GM21367 (cell line): ENCODE measurements at regions not wholly inside any gene's neighbourhood (a gene's known extent, or its start where the extent isn't known, plus 50 kb on each side); places are given as distances from the start of the nearest gene placed in this dataset.
"Not testable (repeated sequence)": the region's sequence is repeated elsewhere in the genome, so short reads cannot be mapped to it uniquely, and the experiment has no call there.

Experiments used
- ATAC-seq: cut with Tn5 transposase; IDR thresholded peaks from one replicate; pipeline ENCODE4 v1.9.1; 2021; ENCODE audit not compliant: unreplicated experiment

DNA sequence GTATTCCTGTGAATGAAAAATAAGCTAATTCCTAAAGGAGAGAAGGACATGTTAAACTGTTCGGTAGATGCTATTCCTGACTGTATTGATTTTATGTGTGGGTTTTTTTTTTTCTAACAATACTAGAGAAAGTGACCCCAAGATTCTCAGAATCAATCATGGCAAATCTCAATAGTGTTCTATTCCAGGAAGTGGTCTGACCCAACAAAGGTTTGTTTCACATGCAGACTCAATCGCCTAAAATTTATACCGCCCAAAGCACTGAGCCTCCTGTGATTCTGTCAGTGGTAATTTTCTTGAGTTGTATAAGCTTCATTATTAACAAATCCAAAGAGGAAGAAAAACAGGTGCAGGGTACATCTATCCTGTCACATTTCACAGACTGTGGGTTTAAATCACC, 293.7 kb downstream of the SUCLA2 start:
- ATAC-seq, result no peak

- no peak for ATAC-seq
These were observed 295.9 kb downstream of the SUCLA2 start for GRCh38 chr13:47705185-47705584.

- no peak for ATAC-seq
These were observed 304.4 kb downstream of the SUCLA2 start for GRCh38 chr13:47696674-47697073.

DNA sequence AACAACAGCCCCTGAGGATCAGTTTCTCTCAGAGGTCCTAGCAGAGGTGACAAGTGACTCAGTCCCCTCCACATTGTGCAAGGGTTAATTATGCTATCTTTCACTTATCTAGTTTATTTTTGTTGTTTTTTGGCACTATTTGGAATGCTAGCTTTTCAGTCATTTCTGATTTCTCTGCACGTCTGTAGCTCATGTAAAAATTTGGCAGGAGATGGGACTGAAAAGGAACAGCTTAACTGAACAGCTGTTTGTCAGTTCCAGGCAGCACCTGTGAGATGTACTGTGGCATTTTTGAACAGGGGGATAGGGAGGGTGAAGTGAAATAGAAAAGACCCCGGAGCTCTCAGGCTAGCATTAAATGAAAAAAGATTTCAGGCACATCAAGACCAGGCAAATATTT, 313.5 kb downstream of the SUCLA2 start:
- ATAC-seq, result no peak

DNA sequence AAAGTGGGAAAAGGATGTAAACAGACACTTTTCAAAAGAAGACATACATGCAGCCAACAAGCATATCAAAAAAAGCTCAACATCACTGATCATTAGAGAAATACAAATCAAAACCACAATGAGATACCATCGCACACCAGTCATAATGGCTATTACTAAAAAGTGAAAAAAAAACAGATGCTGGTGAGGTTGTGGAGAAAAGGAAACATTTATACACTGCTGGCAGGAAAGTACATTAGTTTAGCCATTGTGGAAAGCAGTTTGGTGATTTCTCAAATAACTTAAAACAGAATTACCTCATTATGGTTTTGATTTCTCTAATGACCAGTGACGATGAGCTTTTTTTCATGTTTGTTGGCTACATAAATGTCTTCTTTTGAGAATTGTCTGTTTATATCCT, 315.9 kb downstream of the SUCLA2 start:
- ATAC-seq, result not testable (repeated sequence)

DNA sequence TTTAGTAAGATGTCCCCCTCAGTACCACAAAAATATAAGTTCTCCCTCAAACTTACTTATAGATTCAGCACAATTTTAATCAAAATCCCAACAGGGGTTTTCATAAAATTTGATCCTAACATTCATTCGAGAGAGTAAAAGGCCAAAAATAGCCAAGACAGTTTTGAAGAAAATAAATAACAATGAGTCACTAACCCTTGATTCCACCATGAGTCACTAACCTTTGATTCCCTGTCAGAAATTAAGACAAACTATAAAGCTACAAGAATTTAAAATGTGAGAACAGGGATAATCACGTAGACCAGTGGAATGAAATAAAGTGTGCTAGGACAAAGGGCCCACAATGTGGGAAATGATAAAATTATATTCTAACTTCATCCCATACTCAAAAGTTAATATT, 320.3 kb downstream of the SUCLA2 start:
- no peak for ATAC-seq

GRCh38 chr13:47679401-47679800, 321.7 kb downstream of the SUCLA2 start:
- ATAC-seq, result no peak

DNA sequence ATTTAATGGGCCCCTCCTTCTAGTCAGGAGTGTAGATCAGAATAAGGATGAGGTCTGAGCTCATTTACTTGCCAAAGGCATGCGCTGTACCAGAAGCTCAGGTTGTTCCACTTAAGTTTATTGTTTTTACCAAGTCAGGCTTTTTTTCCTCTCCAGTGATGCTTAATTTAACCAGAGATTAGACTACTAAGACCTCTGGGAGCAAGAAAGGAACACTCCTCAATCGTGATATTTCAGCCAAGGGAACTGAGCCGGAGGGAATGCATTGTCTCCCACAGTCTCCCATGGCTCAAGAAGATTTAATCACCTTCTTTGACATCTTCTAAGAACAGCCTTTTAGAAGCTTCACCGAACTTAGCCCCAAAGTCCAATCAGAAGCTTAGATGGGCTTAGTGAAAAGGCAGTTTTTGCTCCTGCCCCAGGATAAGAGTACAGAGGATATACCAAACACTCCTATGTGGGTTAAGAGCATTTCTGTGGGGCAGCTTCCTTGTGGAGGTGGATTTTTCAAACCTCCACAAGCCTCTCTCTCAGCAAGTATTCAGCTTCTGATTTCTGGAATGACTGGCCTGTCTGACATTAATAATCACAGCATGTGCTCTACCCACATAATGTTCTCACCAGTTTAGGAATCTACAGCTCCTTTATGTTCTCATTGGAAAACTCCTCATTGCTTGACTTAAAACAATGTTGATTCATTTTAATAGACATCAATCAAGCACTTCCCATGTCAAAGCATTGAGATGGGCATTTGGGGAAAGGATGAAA, 322.7 kb downstream of the SUCLA2 start:
- no peak for ATAC-seq

DNA sequence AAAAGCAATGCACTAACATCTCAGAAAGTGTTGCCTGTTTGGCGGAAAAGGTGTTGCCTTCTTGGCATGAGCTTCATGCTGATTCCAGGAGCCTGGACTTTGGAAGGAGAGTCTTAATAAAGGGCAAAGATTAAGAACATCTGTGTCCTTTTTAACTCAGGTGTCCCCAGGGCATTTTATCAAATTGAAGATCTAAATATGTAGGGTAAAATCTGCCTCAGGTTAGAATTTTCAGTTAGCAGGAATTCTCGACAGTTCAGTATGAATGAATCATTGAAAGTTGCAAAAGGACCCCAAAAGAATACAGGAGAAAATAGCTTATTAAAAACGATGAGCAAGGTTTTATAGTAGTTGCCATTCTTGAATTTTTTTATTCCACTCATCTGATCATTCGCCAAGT, 325.2 kb downstream of the SUCLA2 start:
- ATAC-seq, result no peak

DNA sequence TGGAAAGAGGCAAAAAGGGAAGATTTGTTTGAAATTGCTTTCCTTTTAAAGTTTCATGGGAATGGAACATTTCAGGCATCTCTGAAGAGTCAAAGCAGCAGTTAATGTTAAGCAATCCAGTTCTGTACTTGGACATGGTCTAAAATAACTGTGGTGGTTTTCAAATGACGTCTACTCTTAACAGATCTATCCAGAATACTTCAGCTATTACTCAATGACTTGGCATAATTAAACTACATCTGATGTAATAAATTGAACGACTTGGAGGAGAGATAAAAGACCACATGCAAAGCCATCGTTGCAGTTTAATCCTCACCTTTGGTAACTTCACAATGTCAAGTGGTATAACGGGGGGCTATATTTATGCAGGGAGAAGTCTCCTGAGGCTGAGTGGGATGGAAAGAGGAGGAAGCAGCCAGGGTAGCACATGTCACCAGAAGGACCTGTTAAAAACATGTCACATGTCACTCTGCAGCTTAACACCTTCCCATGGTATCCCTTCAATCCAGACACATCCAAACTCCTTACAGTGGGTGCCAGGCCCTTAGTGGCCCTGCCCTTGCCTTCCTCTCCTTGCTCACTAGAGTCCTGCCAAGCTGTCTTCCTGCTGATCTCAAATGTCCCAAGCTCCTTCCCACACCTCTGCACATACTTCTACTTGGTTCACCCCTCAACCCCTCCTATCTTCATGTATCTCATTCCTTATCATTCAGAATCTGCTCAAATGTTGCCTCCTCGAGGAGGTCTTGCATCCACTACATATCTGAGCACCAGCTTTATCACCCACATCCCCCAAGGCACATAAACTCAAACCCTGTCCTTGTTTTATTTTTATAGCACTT, 327.8 kb downstream of the SUCLA2 start:
- ATAC-seq, result no peak

- no peak for ATAC-seq
These were observed 328.6 kb downstream of the SUCLA2 start for GRCh38 chr13:47672245-47673008.

GRCh38 chr13:47671776-47672175, 329.3 kb downstream of the SUCLA2 start:
- ATAC-seq, result no peak

DNA sequence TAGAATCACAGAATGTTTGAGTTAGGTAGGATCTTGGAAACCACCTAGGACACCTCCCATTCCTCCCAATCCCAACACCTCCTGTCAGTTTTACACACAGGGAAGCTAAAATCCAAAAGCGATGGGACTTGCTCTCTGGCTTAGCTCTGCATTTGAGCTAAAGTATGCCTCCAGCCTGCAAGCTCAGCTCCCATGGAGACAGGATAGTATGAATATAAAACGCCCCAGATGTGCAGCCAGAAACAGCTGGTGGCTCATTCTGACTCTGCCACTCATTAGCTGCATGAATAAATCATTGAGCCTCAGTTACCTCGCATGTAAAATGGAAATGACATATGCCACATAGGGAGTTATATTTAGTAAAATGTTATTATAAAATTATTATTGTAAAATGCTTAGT, 336.0 kb downstream of the SUCLA2 start:
- ATAC-seq, result no peak

DNA sequence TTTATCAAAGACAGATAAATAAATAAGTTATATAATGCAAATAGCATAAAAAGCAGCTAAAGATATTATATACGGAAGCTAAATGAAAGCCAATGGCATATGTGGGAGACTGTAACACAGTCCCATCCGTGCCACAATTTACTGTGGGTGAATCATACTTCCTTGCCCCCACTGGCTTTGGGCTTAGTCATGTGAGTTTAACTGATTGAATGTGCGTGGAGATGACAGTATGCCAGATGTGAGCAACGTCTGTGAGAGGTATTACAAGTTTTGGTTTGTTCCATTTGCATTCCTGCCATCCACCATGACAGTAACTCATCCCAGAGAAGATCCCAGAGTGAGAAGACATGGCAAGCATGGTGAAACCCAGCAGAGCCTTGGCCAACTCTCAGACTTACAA, 340.0 kb downstream of the SUCLA2 start:
- no peak for ATAC-seq

GRCh38 chr13:47656651-47657050, 344.4 kb downstream of the SUCLA2 start:
- no peak for ATAC-seq

- no peak for ATAC-seq
These were observed 350.9 kb downstream of the SUCLA2 start for GRCh38 chr13:47650209-47650608.

DNA sequence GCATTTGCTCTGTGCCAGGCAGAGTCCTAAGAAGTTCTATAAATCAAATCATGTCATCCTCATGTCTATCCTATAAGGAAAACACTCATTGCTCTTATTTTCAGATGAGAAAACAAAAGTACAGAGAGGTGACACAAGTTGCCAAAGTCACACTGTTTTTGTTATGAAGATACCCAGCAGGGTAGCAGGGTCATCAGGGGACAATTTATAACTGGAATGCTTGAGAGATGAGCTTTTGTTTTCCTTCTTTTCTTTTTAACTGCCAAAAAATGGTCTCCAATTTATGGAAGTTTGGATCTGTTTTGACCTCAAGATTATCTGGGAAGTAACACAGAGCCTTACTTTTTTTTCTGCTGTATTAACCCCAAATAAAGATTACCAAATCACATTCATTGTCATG, 354.1 kb downstream of the SUCLA2 start:
- ATAC-seq, result no peak

- ATAC-seq, result no peak
These were observed 354.8 kb downstream of the SUCLA2 start for GRCh38 chr13:47646298-47646697.

DNA sequence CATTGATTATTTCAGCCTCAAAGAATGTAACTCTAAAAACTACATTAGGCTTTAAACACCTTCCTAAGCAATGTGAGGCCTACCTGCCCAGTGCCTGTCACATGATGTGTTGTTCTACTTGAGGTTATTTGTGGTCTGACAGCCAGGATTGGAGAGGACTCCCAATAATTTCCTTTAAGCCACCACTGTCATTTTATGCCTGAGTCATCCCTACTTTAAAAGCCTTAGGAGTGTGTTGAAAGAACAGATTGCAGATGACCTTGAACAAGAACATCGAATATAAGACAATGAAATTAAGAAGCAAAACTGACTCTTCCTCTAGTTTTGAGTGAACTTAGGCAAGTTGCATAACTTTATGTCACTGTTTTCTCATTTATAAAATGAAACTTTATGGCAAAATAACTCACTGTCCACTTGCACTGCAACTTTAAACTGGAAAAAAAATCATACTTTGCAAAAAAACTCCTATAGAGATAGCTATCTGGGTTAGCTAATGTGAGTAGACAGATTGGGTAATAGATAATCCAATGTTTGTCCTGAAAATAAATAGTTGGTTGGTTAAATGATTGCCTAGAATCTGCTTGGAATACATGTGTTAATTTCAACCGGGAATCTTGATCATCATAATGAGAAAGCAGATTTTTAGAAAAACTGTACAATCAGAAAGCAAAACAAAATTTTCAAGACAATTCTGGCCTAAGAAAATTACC, 361.2 kb downstream of the SUCLA2 start:
- no peak for ATAC-seq

- ATAC-seq, result no peak
These were observed 362.4 kb downstream of the SUCLA2 start for GRCh38 chr13:47638627-47639026.

- ATAC-seq, result no peak
These were observed 368.8 kb downstream of the SUCLA2 start for GRCh38 chr13:47632311-47632710.
